Lower leg skin (tissue), 3 donors: ENCODE measurements at regions not wholly inside any gene's neighbourhood (a gene's known extent, or its start where the extent isn't known, plus 50 kb on each side); places are given as distances from the start of the nearest gene placed in this dataset.

ENCODE experiments used
- CTCF ChIP-seq, 3 donors: fragments of 450-650 bp; IDR thresholded peaks; one replicate each; pipeline ENCODE4 v1.5.1; 2016; ENCODE audit warnings: antibody characterized with exemption in 3 of 3, mild to moderate bottlenecking in 3 of 3, moderate library complexity in 2 of 3
- POLR2A ChIP-seq, 2 donors: fragments of 450-650 bp; IDR thresholded peaks; one replicate each; pipeline ENCODE4 v1.6.1; 2016 to 2017; ENCODE audit warnings: antibody characterized with exemption in 2 of 2, mild to moderate bottlenecking in 1 of 2, moderate library complexity in 1 of 2

- TF ChIP-seq CTCF (IDR thresholded peaks at IDR 0.05) = no peak
- TF ChIP-seq POLR2A (IDR thresholded peaks at IDR 0.05) = no peak
Measured at GRCh38 chr10:4048236-4048864, 263.3 kb upstream of the KLF6 start.
